ENCODE measurements at regions not wholly inside any gene's neighbourhood (a gene's known extent, or its start where the extent isn't known, plus 50 kb on each side); places are given as distances from the start of the nearest gene placed in this dataset.
"Not testable (repeated sequence)": the region's sequence is repeated elsewhere in the genome, so short reads cannot be mapped to it uniquely, and the experiment has no call there.

- DNase-seq (ENCODE audit: low spot score): not testable (repeated sequence)
These were observed 198.5 kb downstream of the LRRC70 start for GRCh38 chr5:62777081-62777480.

- DNase-seq (ENCODE audit: low spot score): not testable (repeated sequence)
These were observed 198.0 kb downstream of the LRRC70 start for GRCh38 chr5:62776592-62776991.

GRCh38 chr5:62773460-62773859 is 194.8 kb downstream of the LRRC70 start:
- no peak for DNase-seq (ENCODE audit: low spot score)

- no peak for DNase-seq (ENCODE audit: low spot score)
These were observed 192.7 kb downstream of the LRRC70 start for GRCh38 chr5:62771341-62771740.

GRCh38 chr5:62767650-62768049 is 189.0 kb downstream of the LRRC70 start:
- DNase-seq (ENCODE audit: low spot score): no peak

GRCh38 chr5:62767077-62767476 is 188.5 kb downstream of the LRRC70 start:
- DNase-seq (ENCODE audit: low spot score): no peak

GRCh38 chr5:62762503-62762902 is 183.9 kb downstream of the LRRC70 start:
- DNase-seq (ENCODE audit: low spot score): no peak

GRCh38 chr5:62757686-62758085 is 179.1 kb downstream of the LRRC70 start:
- DNase-seq (ENCODE audit: low spot score): not testable (repeated sequence)

GRCh38 chr5:62752998-62753367 is 174.4 kb downstream of the LRRC70 start:
- not testable (repeated sequence) for DNase-seq (ENCODE audit: low spot score)

GRCh38 chr5:62752056-62752997 is 173.7 kb downstream of the LRRC70 start:
- not testable (repeated sequence) for DNase-seq (ENCODE audit: low spot score)

GRCh38 chr5:62742207-62742606 is 163.6 kb downstream of the LRRC70 start:
- DNase-seq (ENCODE audit: low spot score): no peak

GRCh38 chr5:62741761-62742160 is 163.1 kb downstream of the LRRC70 start:
- DNase-seq (ENCODE audit: low spot score): no peak

GRCh38 chr5:62737766-62738165 is 159.1 kb downstream of the LRRC70 start:
- no peak for DNase-seq (ENCODE audit: low spot score)

GRCh38 chr5:62732677-62733121 is 154.1 kb downstream of the LRRC70 start:
- DNase-seq (ENCODE audit: low spot score): peak; percentile 88

GRCh38 chr5:62731022-62731421 is 152.4 kb downstream of the LRRC70 start:
- no peak for DNase-seq (ENCODE audit: low spot score)

GRCh38 chr5:62729675-62730074 is 151.1 kb downstream of the LRRC70 start:
- no peak for DNase-seq (ENCODE audit: low spot score)

- DNase-seq (ENCODE audit: low spot score): no peak
These were observed 149.2 kb downstream of the LRRC70 start for GRCh38 chr5:62727861-62728260.

- no peak for DNase-seq (ENCODE audit: low spot score)
These were observed 148.6 kb downstream of the LRRC70 start for GRCh38 chr5:62727184-62727583.

GRCh38 chr5:62722360-62722759 is 143.7 kb downstream of the LRRC70 start:
- no peak for DNase-seq (ENCODE audit: low spot score)

GRCh38 chr5:62720031-62720441 is 141.4 kb downstream of the LRRC70 start:
- no peak for DNase-seq (ENCODE audit: low spot score)

- no peak for DNase-seq (ENCODE audit: low spot score)
These were observed 140.6 kb downstream of the LRRC70 start for GRCh38 chr5:62719061-62719720.

- DNase-seq (ENCODE audit: low spot score): no peak
These were observed 139.7 kb downstream of the LRRC70 start for GRCh38 chr5:62718324-62718723.

GRCh38 chr5:62717301-62717933 is 138.8 kb downstream of the LRRC70 start:
- DNase-seq (ENCODE audit: low spot score): no peak
